ENCODE measurements at regions not wholly inside any gene's neighbourhood (a gene's known extent, or its start where the extent isn't known, plus 50 kb on each side); places are given as distances from the start of the nearest gene placed in this dataset.

DNA sequence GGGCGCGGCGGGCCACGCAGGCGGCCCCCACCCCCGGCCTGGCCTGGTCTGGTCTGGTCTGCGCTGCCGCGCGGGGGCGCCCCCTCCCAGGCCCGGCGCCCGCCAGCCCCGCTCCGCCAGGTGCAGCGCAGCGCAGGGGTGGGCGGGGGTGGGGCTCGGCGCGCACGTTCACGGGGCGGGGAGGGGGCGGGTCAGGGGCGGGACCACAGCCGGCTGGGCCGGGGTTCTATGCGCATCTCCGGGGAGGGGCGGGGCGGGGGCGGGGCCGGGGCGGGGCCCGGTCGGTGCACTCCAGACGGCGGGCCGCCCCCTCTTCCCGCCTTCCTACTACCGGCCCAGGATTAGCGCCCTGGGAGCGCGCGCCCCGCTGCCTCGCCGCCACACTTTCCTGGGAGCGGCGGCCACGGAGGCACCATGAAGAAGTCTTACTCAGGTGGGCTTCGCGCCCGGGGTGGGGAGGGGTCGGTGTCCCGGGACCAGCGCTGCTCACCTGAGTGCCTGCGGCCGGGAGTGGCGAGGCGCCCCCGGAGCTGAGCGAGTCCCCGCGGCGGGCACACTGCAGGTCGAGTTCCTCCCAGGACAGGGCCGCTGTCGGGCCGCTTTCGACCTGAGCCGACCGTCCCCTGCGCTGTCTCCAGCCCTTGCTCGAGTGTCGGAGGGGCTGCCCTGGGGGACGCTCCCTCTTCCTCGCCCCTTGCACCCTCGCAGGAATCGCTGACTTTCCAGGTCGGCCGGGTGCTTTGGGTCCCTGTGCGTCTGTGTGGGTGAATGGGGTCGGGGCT is 140.5 kb downstream of the SEC14L1 start:
- TF ChIP-seq PRDM15 (CRISPR knock-in tag; IDR thresholded peaks at IDR 0.05) (no peak), ZBTB43 (CRISPR knock-in tag; IDR thresholded peaks at IDR 0.05) (no peak)

All from WTC11 (cell line).